Fibroblast of lung (primary cell): ENCODE measurements at regions not wholly inside any gene's neighbourhood (a gene's known extent, or its start where the extent isn't known, plus 50 kb on each side); places are given as distances from the start of the nearest gene placed in this dataset.

Experiments used
- DNase-seq, 2 donors: peaks; one replicate each; pipeline versions ENCODE4 v3.0.0 to v3.0.0-alpha.2; 2010; ENCODE audit warnings: low read depth in 2 of 2
- H2AFZ ChIP-seq: 2 replicates; pipeline ENCODE4 v1.5.1; 2012; ENCODE audit warnings: low read length, control low read depth, inconsistent platforms
- H3K27ac ChIP-seq: 2 replicates; pipeline ENCODE4 v1.5.1; 2011; ENCODE audit warnings: low read length, control low read depth; ENCODE audit not compliant: insufficient read depth
- H3K27me3 ChIP-seq: 2 replicates; pipeline ENCODE4 v1.5.1; 2011; ENCODE audit warnings: mild to moderate bottlenecking, low read length; ENCODE audit not compliant: control insufficient read depth, insufficient read depth
- H3K36me3 ChIP-seq: 2 replicates; pipeline ENCODE4 v1.5.1; 2011; ENCODE audit warnings: low read length; ENCODE audit not compliant: control insufficient read depth, insufficient read depth
- H3K4me1 ChIP-seq: 2 replicates; pipeline ENCODE4 v1.5.1; 2011; ENCODE audit warnings: low read length; ENCODE audit not compliant: control insufficient read depth, insufficient read depth; ENCODE audit errors: extremely low read depth
- H3K4me2 ChIP-seq: 2 replicates; pipeline ENCODE4 v1.5.1; 2011; ENCODE audit warnings: low read length, control low read depth; ENCODE audit not compliant: insufficient read depth; ENCODE audit errors: extremely low read depth
- H3K4me3 ChIP-seq, 4 experiments: fragments of 200-600 bp in 1 of 4; sonication (generic) in 1 of 4; replicated peaks in 1 of 4; 2 replicates each; pipeline ENCODE4 v1.5.1; 2011 to 2016; ENCODE audit warnings: low read length in 4 of 4, low read depth in 3 of 4, mild to moderate bottlenecking in 3 of 4, control low read depth in 2 of 4, inconsistent platforms in 1 of 4, mixed read lengths in 1 of 4; ENCODE audit not compliant: insufficient read depth in 1 of 4; ENCODE audit errors: control extremely low read depth in 1 of 4
- H3K79me2 ChIP-seq: 2 replicates; pipeline ENCODE4 v1.5.1; 2012; ENCODE audit warnings: mild to moderate bottlenecking, low read length, inconsistent platforms; ENCODE audit not compliant: control insufficient read depth, insufficient read depth
- H3K9ac ChIP-seq: 2 replicates; pipeline ENCODE4 v1.5.1; 2011; ENCODE audit warnings: mild to moderate bottlenecking, low read length, control low read depth; ENCODE audit not compliant: insufficient read depth
- H3K9me3 ChIP-seq: 2 replicates; pipeline ENCODE4 v1.5.1; 2012; ENCODE audit warnings: low read depth, low read length; ENCODE audit not compliant: control insufficient read depth, insufficient read depth
- H4K20me1 ChIP-seq: 2 replicates; pipeline ENCODE4 v1.5.1; 2011; ENCODE audit warnings: low read length; ENCODE audit not compliant: control insufficient read depth, insufficient read depth; ENCODE audit errors: extremely low read depth
- CTCF ChIP-seq, 2 donors: IDR thresholded peaks in 1 of 2; conservative IDR thresholded peaks in 1 of 2; 1 replicate in 1 of 2; 2 replicates in 1 of 2; pipeline ENCODE4 v1.5.1; 2011 to 2012; ENCODE audit warnings: low read length in 2 of 2, control low read depth in 1 of 2, inconsistent platforms in 1 of 2, low read depth in 1 of 2, mild to moderate bottlenecking in 1 of 2
- EZH2 ChIP-seq: IDR thresholded peaks from 2 replicates; pipeline ENCODE4 v1.5.1; 2012; ENCODE audit warnings: low read length, control low read depth, mild to moderate bottlenecking; ENCODE audit errors: missing control alignments

DNA sequence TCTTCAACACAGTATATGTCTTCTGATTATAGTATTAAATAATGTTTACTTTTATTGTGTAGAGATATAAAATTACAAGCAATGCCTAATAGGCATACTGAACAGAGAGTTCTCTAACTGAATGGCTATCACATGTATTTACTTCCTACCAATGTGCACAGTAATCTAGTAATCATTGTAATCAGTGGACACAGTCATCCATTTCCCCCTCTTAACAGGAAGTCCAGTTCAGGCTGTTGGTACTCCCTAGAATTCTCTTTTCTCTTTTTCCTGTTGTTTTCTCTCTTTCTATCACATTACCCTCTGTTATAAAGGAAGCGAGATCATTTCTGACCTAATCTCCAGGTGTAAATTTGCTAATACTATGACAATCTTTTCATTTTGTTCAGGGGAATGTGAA is 172.5 kb downstream of the HTR1B start:
- Histone ChIP-seq H3K4me2 (no peak overlapping the region), H2AFZ (no peak overlapping the region), H3K27ac (no peak overlapping the region)

DNA sequence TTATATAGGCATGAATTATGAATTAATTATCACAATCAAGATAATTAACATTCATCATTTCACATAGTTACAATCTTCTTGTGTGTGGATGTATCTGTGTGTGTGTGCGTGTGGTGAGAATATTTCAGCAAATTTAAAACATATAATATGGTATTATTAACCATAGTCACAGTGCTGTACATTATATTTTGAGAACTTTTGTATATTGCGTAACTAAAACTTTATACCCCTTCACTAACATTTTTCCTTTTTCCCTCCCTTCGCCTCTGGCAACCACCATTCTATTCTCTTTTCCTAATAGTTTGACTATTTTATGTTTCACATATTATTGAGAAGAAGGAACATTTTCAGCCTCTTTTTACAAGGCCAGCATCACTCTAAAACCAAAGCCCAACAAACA is 176.8 kb downstream of the HTR1B start:
- Histone ChIP-seq H2AFZ (no peak overlapping the region), H3K27me3 (no peaks in the 10 kb centered on the region), H3K4me3 (no peak overlapping the region), H3K4me2 (no peak overlapping the region), H4K20me1 (no peaks in the 10 kb centered on the region), H3K27ac (no peak overlapping the region), H3K9ac (no peak overlapping the region), H3K79me2 (no peaks in the 10 kb centered on the region), H3K9me3 (no peaks in the 10 kb centered on the region), H3K4me1 (no peaks in the 10 kb centered on the region), H3K36me3 (no peaks in the 10 kb centered on the region)
- no peak for DNase-seq
- TF ChIP-seq EZH2, result no peak
- no peak for TF ChIP-seq CTCF (conservative IDR thresholded peaks at IDR 0.05 in 1 of 2, IDR thresholded peaks at IDR 0.05 in 1 of 2; ENCODE audit: low read depth in 1 of 2, low read length in 2 of 2)

More for the DNA sequence above, 172.5 kb downstream of the HTR1B start:
- Histone ChIP-seq H3K9me3 (no peaks in the 10 kb centered on the region), H3K79me2 (no peaks in the 10 kb centered on the region), H4K20me1 (no peaks in the 10 kb centered on the region), H3K27me3 (no peaks in the 10 kb centered on the region), H3K36me3 (no peaks in the 10 kb centered on the region), H3K4me1 (no peaks in the 10 kb centered on the region), H3K9ac (no peak overlapping the region), H3K4me3 (no peak overlapping the region)
- DNase-seq, result no peak
- TF ChIP-seq CTCF (conservative IDR thresholded peaks at IDR 0.05 in 1 of 2, IDR thresholded peaks at IDR 0.05 in 1 of 2; ENCODE audit: low read depth in 1 of 2, low read length in 2 of 2) (no peak), EZH2 (no peak)

- no peaks in the 10 kb centered on the region for H3K79me2 ChIP-seq
- no peaks in the 10 kb centered on the region for H3K27me3 ChIP-seq
- no peak overlapping the region for H3K27ac ChIP-seq
- no peak overlapping the region for H3K9ac ChIP-seq
- TF ChIP-seq EZH2 (no peak), CTCF (conservative IDR thresholded peaks at IDR 0.05 in 1 of 2, IDR thresholded peaks at IDR 0.05 in 1 of 2; ENCODE audit: low read depth in 1 of 2, low read length in 2 of 2) (no peak)
- H3K36me3 ChIP-seq, result no peaks in the 10 kb centered on the region
- DNase-seq, result no peak
- H3K9me3 ChIP-seq, result no peaks in the 10 kb centered on the region
- H3K4me1 ChIP-seq, result no peaks in the 10 kb centered on the region
- H3K4me3 ChIP-seq, result no peak overlapping the region
- H2AFZ ChIP-seq, result no peak overlapping the region
- no peak overlapping the region for H3K4me2 ChIP-seq
- H4K20me1 ChIP-seq, result no peaks in the 10 kb centered on the region
Measured at GRCh38 chr6:77273929-77274328, 189.4 kb downstream of the HTR1B start.
